HL-60 (cell line): ENCODE measurements at regions not wholly inside any gene's neighbourhood (a gene's known extent, or its start where the extent isn't known, plus 50 kb on each side); places are given as distances from the start of the nearest gene placed in this dataset.

Source experiments
- DNase-seq, 2 experiments: peaks; one replicate each; pipeline ENCODE4 v3.0.0-alpha.2; 2010 to 2020; ENCODE audit warnings: low read depth in 1 of 2, low spot score in 1 of 2
- H3K27ac ChIP-seq: fragments of 250-450 bp; sonication (Bioruptor Pico); replicated peaks from 2 replicates; pipeline ENCODE4 v1.5.1; 2020; ENCODE audit warnings: mild to moderate bottlenecking, moderate library complexity
- H3K27me3 ChIP-seq: fragments of 250-450 bp; sonication (Bioruptor Pico); 2 replicates; pipeline ENCODE4 v1.5.1; 2021; ENCODE audit warnings: mild to moderate bottlenecking, moderate library complexity; ENCODE audit not compliant: insufficient read depth, poor library complexity, severe bottlenecking
- H3K4me3 ChIP-seq: replicated peaks from 2 replicates; pipeline ENCODE4 v1.5.1; 2011; ENCODE audit warnings: mild to moderate bottlenecking, control low read depth, low read length; ENCODE audit not compliant: insufficient read depth
- GABPA ChIP-seq: IDR thresholded peaks from 2 replicates; pipeline ENCODE4 v1.6.1; 2012; ENCODE audit warnings: low read depth
- POLR2AphosphoS5 ChIP-seq: IDR thresholded peaks from 2 replicates; pipeline ENCODE4 v1.6.1; 2012; ENCODE audit warnings: low read depth
- REST ChIP-seq: IDR thresholded peaks from 2 replicates; pipeline ENCODE4 v1.6.1; 2012; ENCODE audit warnings: low read depth; ENCODE audit not compliant: insufficient replicate concordance
- SPI1 ChIP-seq: IDR thresholded peaks from 2 replicates; pipeline ENCODE4 v1.6.1; 2012; ENCODE audit warnings: low read depth, mild to moderate bottlenecking, borderline replicate concordance
- TF ChIP-seq, protein P1 (sequence below): IDR thresholded peaks from one replicate; pipeline ENCODE4 v1.5.1; 2011; ENCODE audit warnings: low read length, control low read depth, inconsistent platforms; ENCODE audit not compliant: insufficient read depth

DNA sequence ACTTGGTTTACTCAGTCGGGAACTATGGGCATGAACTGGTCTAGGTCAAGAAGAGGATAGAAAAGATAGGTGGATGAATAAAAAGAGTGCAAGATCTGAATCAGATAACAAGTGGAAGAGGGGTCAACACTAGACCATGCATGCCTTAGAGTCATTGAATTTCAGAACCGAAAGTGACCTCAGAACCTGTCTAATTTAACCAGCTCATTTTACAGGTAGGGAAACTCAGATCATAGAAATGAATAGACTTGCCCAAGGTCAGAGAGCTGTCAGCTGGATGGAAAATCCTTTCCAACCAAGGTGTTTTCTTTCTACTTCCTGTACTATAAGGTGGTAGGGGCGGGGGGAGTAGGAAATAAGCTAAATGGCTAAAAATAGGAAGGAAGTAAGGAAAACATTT is 121.4 kb upstream of the ADGRF1 start:
- H3K27ac ChIP-seq, result no peak overlapping the region
- H3K27me3 ChIP-seq, result no peaks in the 10 kb centered on the region
- TF ChIP-seq, protein P1, sequence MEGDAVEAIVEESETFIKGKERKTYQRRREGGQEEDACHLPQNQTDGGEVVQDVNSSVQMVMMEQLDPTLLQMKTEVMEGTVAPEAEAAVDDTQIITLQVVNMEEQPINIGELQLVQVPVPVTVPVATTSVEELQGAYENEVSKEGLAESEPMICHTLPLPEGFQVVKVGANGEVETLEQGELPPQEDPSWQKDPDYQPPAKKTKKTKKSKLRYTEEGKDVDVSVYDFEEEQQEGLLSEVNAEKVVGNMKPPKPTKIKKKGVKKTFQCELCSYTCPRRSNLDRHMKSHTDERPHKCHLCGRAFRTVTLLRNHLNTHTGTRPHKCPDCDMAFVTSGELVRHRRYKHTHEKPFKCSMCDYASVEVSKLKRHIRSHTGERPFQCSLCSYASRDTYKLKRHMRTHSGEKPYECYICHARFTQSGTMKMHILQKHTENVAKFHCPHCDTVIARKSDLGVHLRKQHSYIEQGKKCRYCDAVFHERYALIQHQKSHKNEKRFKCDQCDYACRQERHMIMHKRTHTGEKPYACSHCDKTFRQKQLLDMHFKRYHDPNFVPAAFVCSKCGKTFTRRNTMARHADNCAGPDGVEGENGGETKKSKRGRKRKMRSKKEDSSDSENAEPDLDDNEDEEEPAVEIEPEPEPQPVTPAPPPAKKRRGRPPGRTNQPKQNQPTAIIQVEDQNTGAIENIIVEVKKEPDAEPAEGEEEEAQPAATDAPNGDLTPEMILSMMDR, result no peak
- no peak for TF ChIP-seq GABPA
- TF ChIP-seq REST, result no peak
- no peak for TF ChIP-seq POLR2AphosphoS5
- no peak for TF ChIP-seq SPI1
- H3K4me3 ChIP-seq, result no peak overlapping the region
- no peak for DNase-seq

- peak; percentile 23; the same call in 1 of the 2 replicates for TF ChIP-seq SPI1
- TF ChIP-seq, protein P1, result no peak
- H3K27ac ChIP-seq, result no peak overlapping the region
- peak in 1 of 2 experiments; percentile 26 for DNase-seq
- H3K27me3 ChIP-seq, result no peaks in the 10 kb centered on the region
- H3K4me3 ChIP-seq, result no peak overlapping the region
Measured at GRCh38 chr6:47162793-47163192, 120.7 kb upstream of the ADGRF1 start.

GRCh38 chr6:47162231-47162630 is 120.1 kb upstream of the ADGRF1 start:
- no peaks in the 10 kb centered on the region for H3K27me3 ChIP-seq

More at GRCh38 chr6:47162231-47162630, 120.1 kb upstream of the ADGRF1 start:
- Histone ChIP-seq H3K27ac (no peak overlapping the region), H3K4me3 (no peak overlapping the region)
- DNase-seq, result no peak
- TF ChIP-seq REST (no peak), POLR2AphosphoS5 (no peak), GABPA (no peak), SPI1 (no peak)
- TF ChIP-seq, protein P1, result no peak
